Fibroblast of lung (primary cell): ENCODE measurements at regions not wholly inside any gene's neighbourhood (a gene's known extent, or its start where the extent isn't known, plus 50 kb on each side); places are given as distances from the start of the nearest gene placed in this dataset.

Source experiments
- DNase-seq, 2 donors: peaks; one replicate each; pipeline versions ENCODE4 v3.0.0 to v3.0.0-alpha.2; 2010; ENCODE audit warnings: low read depth in 2 of 2
- H2AFZ ChIP-seq: 2 replicates; pipeline ENCODE4 v1.5.1; 2012; ENCODE audit warnings: low read length, control low read depth, inconsistent platforms
- H3K27ac ChIP-seq: 2 replicates; pipeline ENCODE4 v1.5.1; 2011; ENCODE audit warnings: low read length, control low read depth; ENCODE audit not compliant: insufficient read depth
- H3K27me3 ChIP-seq: 2 replicates; pipeline ENCODE4 v1.5.1; 2011; ENCODE audit warnings: mild to moderate bottlenecking, low read length; ENCODE audit not compliant: control insufficient read depth, insufficient read depth
- H3K36me3 ChIP-seq: 2 replicates; pipeline ENCODE4 v1.5.1; 2011; ENCODE audit warnings: low read length; ENCODE audit not compliant: control insufficient read depth, insufficient read depth
- H3K4me1 ChIP-seq: 2 replicates; pipeline ENCODE4 v1.5.1; 2011; ENCODE audit warnings: low read length; ENCODE audit not compliant: control insufficient read depth, insufficient read depth; ENCODE audit errors: extremely low read depth
- H3K4me2 ChIP-seq: 2 replicates; pipeline ENCODE4 v1.5.1; 2011; ENCODE audit warnings: low read length, control low read depth; ENCODE audit not compliant: insufficient read depth; ENCODE audit errors: extremely low read depth
- H3K4me3 ChIP-seq, 4 experiments: fragments of 200-600 bp in 1 of 4; sonication (generic) in 1 of 4; replicated peaks in 1 of 4; 2 replicates each; pipeline ENCODE4 v1.5.1; 2011 to 2016; ENCODE audit warnings: low read length in 4 of 4, low read depth in 3 of 4, mild to moderate bottlenecking in 3 of 4, control low read depth in 2 of 4, inconsistent platforms in 1 of 4, mixed read lengths in 1 of 4; ENCODE audit not compliant: insufficient read depth in 1 of 4; ENCODE audit errors: control extremely low read depth in 1 of 4
- H3K79me2 ChIP-seq: 2 replicates; pipeline ENCODE4 v1.5.1; 2012; ENCODE audit warnings: mild to moderate bottlenecking, low read length, inconsistent platforms; ENCODE audit not compliant: control insufficient read depth, insufficient read depth
- H3K9ac ChIP-seq: 2 replicates; pipeline ENCODE4 v1.5.1; 2011; ENCODE audit warnings: mild to moderate bottlenecking, low read length, control low read depth; ENCODE audit not compliant: insufficient read depth
- H3K9me3 ChIP-seq: 2 replicates; pipeline ENCODE4 v1.5.1; 2012; ENCODE audit warnings: low read depth, low read length; ENCODE audit not compliant: control insufficient read depth, insufficient read depth
- H4K20me1 ChIP-seq: 2 replicates; pipeline ENCODE4 v1.5.1; 2011; ENCODE audit warnings: low read length; ENCODE audit not compliant: control insufficient read depth, insufficient read depth; ENCODE audit errors: extremely low read depth
- CTCF ChIP-seq, 2 donors: IDR thresholded peaks in 1 of 2; conservative IDR thresholded peaks in 1 of 2; 1 replicate in 1 of 2; 2 replicates in 1 of 2; pipeline ENCODE4 v1.5.1; 2011 to 2012; ENCODE audit warnings: low read length in 2 of 2, control low read depth in 1 of 2, inconsistent platforms in 1 of 2, low read depth in 1 of 2, mild to moderate bottlenecking in 1 of 2
- EZH2 ChIP-seq: IDR thresholded peaks from 2 replicates; pipeline ENCODE4 v1.5.1; 2012; ENCODE audit warnings: low read length, control low read depth, mild to moderate bottlenecking; ENCODE audit errors: missing control alignments

- H4K20me1 ChIP-seq: no peaks in the 10 kb centered on the region
- no peaks in the 10 kb centered on the region for H3K27me3 ChIP-seq
- no peak overlapping the region for H3K27ac ChIP-seq
- H3K4me1 ChIP-seq: no peaks in the 10 kb centered on the region
- H3K9ac ChIP-seq: no peak overlapping the region
- no peaks in the 10 kb centered on the region for H3K79me2 ChIP-seq
- DNase-seq: no peak
- H3K4me2 ChIP-seq: no peak overlapping the region
- no peaks in the 10 kb centered on the region for H3K36me3 ChIP-seq
- TF ChIP-seq CTCF (conservative IDR thresholded peaks at IDR 0.05 in 1 of 2, IDR thresholded peaks at IDR 0.05 in 1 of 2; ENCODE audit: low read depth in 1 of 2, low read length in 2 of 2) (no peak), EZH2 (no peak)
- H2AFZ ChIP-seq: no peak overlapping the region
- H3K4me3 ChIP-seq: no peak overlapping the region
- H3K9me3 ChIP-seq: no peaks in the 10 kb centered on the region
Measured at GRCh38 chr13:108026680-108027410, 188.5 kb downstream of the LIG4 start.

GRCh38 chr13:108020027-108020426 is 195.3 kb downstream of the LIG4 start:
- no peaks in the 10 kb centered on the region for H3K79me2 ChIP-seq
- no peaks in the 10 kb centered on the region for H3K9me3 ChIP-seq
- H4K20me1 ChIP-seq: no peaks in the 10 kb centered on the region
- H3K4me2 ChIP-seq: no peak overlapping the region
- no peak overlapping the region for H3K9ac ChIP-seq
- H3K4me1 ChIP-seq: no peaks in the 10 kb centered on the region
- H3K4me3 ChIP-seq: no peak overlapping the region
- no peaks in the 10 kb centered on the region for H3K36me3 ChIP-seq
- no peak for TF ChIP-seq CTCF (conservative IDR thresholded peaks at IDR 0.05 in 1 of 2, IDR thresholded peaks at IDR 0.05 in 1 of 2; ENCODE audit: low read depth in 1 of 2, low read length in 2 of 2)
- no peak for TF ChIP-seq EZH2
- H3K27me3 ChIP-seq: no peaks in the 10 kb centered on the region
- H3K27ac ChIP-seq: no peak overlapping the region
- no peak overlapping the region for H2AFZ ChIP-seq
- DNase-seq: no peak

GRCh38 chr13:108018371-108018870 is 196.9 kb downstream of the LIG4 start:
- Histone ChIP-seq H3K9me3 (no peaks in the 10 kb centered on the region), H3K4me2 (no peak overlapping the region), H3K27me3 (no peaks in the 10 kb centered on the region), H2AFZ (no peak overlapping the region), H3K4me3 (no peak overlapping the region), H4K20me1 (no peaks in the 10 kb centered on the region), H3K9ac (no peak overlapping the region), H3K36me3 (no peaks in the 10 kb centered on the region), H3K4me1 (no peaks in the 10 kb centered on the region), H3K27ac (no peak overlapping the region), H3K79me2 (no peaks in the 10 kb centered on the region)
- no peak for DNase-seq
- TF ChIP-seq EZH2 (no peak), CTCF (conservative IDR thresholded peaks at IDR 0.05 in 1 of 2, IDR thresholded peaks at IDR 0.05 in 1 of 2; ENCODE audit: low read depth in 1 of 2, low read length in 2 of 2) (no peak)
